ENCODE measurements at regions not wholly inside any gene's neighbourhood (a gene's known extent, or its start where the extent isn't known, plus 50 kb on each side); places are given as distances from the start of the nearest gene placed in this dataset.

DNA sequence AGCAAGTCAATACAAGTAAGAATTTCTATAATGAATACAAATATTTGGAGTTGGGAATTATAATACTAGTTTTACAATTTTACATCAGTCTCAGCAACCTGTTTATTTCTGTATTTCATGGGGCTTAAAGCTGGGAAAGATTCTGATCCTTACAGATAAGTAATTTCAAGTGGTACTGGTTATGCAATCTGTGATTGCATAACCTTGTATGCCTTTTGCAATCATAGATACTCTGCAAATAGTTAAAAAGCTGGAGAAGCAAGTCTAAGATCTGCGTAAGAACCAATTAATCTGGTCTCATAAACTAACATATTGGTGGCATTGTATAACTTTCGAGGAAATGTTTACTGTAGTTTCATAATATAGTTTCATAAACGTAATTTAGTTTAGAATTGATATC is 198.3 kb upstream of the PGR start:
- Histone ChIP-seq H3K4me2 (ENCODE audit: low read depth, low read length) (no peak overlapping the region), H3K4me1 (ENCODE audit: insufficient read depth, low read length) (no peaks in the 10 kb centered on the region), H3K27me3 (ENCODE audit: control insufficient read depth in 1 of 2, insufficient read depth in 2 of 2, low read length in 2 of 2) (no peaks in the 10 kb centered on the region), H3K9ac (ENCODE audit: insufficient read depth, low read depth, low read length) (no peak overlapping the region), H3K9me3 (ENCODE audit: low read length) (no peaks in the 10 kb centered on the region), H4K20me1 (ENCODE audit: insufficient read depth, low read length) (no peaks in the 10 kb centered on the region), H3K4me3 (replicated peaks in 1 of 3; ENCODE audit: insufficient read depth in 1 of 3, low read depth in 2 of 3, low read length in 3 of 3) (no peak overlapping the region), H2AFZ (ENCODE audit: low read length) (no peak overlapping the region), H3K27ac (ENCODE audit: extremely low read length, insufficient read depth, low read length) (no peak overlapping the region), H3K36me3 (replicated peaks in 1 of 2; ENCODE audit: control insufficient read depth in 1 of 2, insufficient read depth in 2 of 2, low read length in 2 of 2) (no peaks in the 10 kb centered on the region), H3K79me2 (ENCODE audit: insufficient read depth, low read length) (no peaks in the 10 kb centered on the region)
- DNase-seq (ENCODE audit: low spot score), result no peak
- POLR2A ChIA-PET, result no interaction called here
- no peak for ATAC-seq
- CTCF ChIA-PET (ENCODE audit: low intra/inter-chr PET ratio, low total read pairs), result no interaction called here
- intact Hi-C loops (cut with micrococcal nuclease; ENCODE audit: unreplicated experiment), result no loop called here
- no peak for FAIRE-seq
- in situ Hi-C loops (cut with HindIII; ENCODE audit: extremely low pct_ligation_motif_present, low pct_unique_long_range_greater_than_20kb), result no loop called here
- 4% methylated on average over 3 of the region's 3 CpGs for WGBS (ENCODE audit: low lambda C conversion rate)
- TF ChIP-seq CEBPB (IDR thresholded peaks at IDR 0.05; ENCODE audit: borderline replicate concordance, low read depth, low read length), result peak; percentile 85
- TF ChIP-seq, protein P1, sequence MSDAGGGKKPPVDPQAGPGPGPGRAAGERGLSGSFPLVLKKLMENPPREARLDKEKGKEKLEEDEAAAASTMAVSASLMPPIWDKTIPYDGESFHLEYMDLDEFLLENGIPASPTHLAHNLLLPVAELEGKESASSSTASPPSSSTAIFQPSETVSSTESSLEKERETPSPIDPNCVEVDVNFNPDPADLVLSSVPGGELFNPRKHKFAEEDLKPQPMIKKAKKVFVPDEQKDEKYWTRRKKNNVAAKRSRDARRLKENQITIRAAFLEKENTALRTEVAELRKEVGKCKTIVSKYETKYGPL (CRISPR knock-in tag; IDR thresholded peaks at IDR 0.05), result 0 out of 2 replicates have a peak, but pooled peaks have one; percentile 29
- TF ChIP-seq PCBP2 (optimal IDR thresholded peaks at IDR 0.05; ENCODE audit: low read depth, low read length, poor library complexity, severe bottlenecking), result no peak
- TF ChIP-seq CEBPG (CRISPR knock-in tag; IDR thresholded peaks at IDR 0.05), result peak; percentile 65
- no peak for TF ChIP-seq FOXO4 (CRISPR knock-in tag; conservative IDR thresholded peaks at IDR 0.05)
- BruUV-seq (replicated peaks), result no TSS peak

DNA sequence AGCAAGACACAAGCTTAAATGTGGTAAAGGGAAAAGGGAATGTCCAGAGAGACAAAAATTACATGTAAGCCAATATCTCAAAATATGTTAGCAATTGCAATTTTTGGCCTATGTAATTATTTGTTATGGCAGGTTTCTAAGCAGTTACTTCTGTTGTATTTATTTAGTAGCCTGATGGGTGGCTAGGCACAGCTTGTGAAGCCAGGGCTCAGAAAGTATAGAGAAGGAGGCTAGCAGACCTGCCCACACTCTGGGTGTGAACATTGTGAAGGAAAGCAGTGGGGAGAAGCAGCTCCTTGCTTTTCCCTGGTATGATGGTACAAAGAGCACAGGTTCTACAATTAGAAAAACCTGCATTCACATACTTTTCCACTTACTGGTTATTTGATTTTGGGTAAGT is 196.5 kb upstream of the PGR start:
- no peak for TF ChIP-seq FOXK2 (IDR thresholded peaks at IDR 0.05)
- TF ChIP-seq, protein P2, sequence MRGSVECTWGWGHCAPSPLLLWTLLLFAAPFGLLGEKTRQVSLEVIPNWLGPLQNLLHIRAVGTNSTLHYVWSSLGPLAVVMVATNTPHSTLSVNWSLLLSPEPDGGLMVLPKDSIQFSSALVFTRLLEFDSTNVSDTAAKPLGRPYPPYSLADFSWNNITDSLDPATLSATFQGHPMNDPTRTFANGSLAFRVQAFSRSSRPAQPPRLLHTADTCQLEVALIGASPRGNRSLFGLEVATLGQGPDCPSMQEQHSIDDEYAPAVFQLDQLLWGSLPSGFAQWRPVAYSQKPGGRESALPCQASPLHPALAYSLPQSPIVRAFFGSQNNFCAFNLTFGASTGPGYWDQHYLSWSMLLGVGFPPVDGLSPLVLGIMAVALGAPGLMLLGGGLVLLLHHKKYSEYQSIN (CRISPR knock-in tag; IDR thresholded peaks at IDR 0.05; ENCODE audit: borderline replicate concordance), result no peak
- no peak for TF ChIP-seq PCBP2 (optimal IDR thresholded peaks at IDR 0.05; ENCODE audit: low read depth, low read length, poor library complexity, severe bottlenecking)
- no peak for TF ChIP-seq HOXD1 (CRISPR knock-in tag; IDR thresholded peaks at IDR 0.05)
- TF ChIP-seq CENPT (CRISPR knock-in tag; IDR thresholded peaks at IDR 0.05; ENCODE audit: low read depth), result no peak
- TF ChIP-seq TAF15 (IDR thresholded peaks at IDR 0.05; ENCODE audit: low read depth, low read length, poor library complexity, severe bottlenecking), result no peak
- TF ChIP-seq ZSCAN31 (CRISPR knock-in tag; IDR thresholded peaks at IDR 0.05; ENCODE audit: low read depth), result no peak
- no peak for TF ChIP-seq SP1 (IDR thresholded peaks at IDR 0.05)
- TF ChIP-seq SP1 (CRISPR knock-in tag; IDR thresholded peaks at IDR 0.05), result no peak
- no peak for TF ChIP-seq ZIK1 (CRISPR knock-in tag; IDR thresholded peaks at IDR 0.05; ENCODE audit: borderline replicate concordance, low read depth)
- no peak overlapping the region for H3K4me2 ChIP-seq (ENCODE audit: low read depth, low read length)
- ChIA-PET POLR2A (no interaction called here), CTCF (ENCODE audit: low intra/inter-chr PET ratio, low total read pairs) (no interaction called here)
- no peak overlapping the region for H3K9ac ChIP-seq (ENCODE audit: insufficient read depth, low read depth, low read length)
- no peaks in the 10 kb centered on the region for H3K27me3 ChIP-seq (ENCODE audit: control insufficient read depth in 1 of 2, insufficient read depth in 2 of 2, low read length in 2 of 2)
- FAIRE-seq, result no peak
- no peak overlapping the region for H3K27ac ChIP-seq (ENCODE audit: extremely low read length, insufficient read depth, low read length)
- H3K4me1 ChIP-seq (ENCODE audit: insufficient read depth, low read length), result no peaks in the 10 kb centered on the region
- H3K9me3 ChIP-seq (ENCODE audit: low read length), result no peaks in the 10 kb centered on the region
- no peaks in the 10 kb centered on the region for H3K36me3 ChIP-seq (replicated peaks in 1 of 2; ENCODE audit: control insufficient read depth in 1 of 2, insufficient read depth in 2 of 2, low read length in 2 of 2)
- H2AFZ ChIP-seq (ENCODE audit: low read length), result no peak overlapping the region
- no peak overlapping the region for H3K4me3 ChIP-seq (replicated peaks in 1 of 3; ENCODE audit: insufficient read depth in 1 of 3, low read depth in 2 of 3, low read length in 3 of 3)
- no peaks in the 10 kb centered on the region for H3K79me2 ChIP-seq (ENCODE audit: insufficient read depth, low read length)
- DNase-seq (ENCODE audit: low spot score), result no peak
- H4K20me1 ChIP-seq (ENCODE audit: insufficient read depth, low read length), result no peaks in the 10 kb centered on the region
- in situ Hi-C loops (cut with HindIII; ENCODE audit: extremely low pct_ligation_motif_present, low pct_unique_long_range_greater_than_20kb) (no loop called here), intact Hi-C loops (cut with micrococcal nuclease; ENCODE audit: unreplicated experiment) (no loop called here)
- ATAC-seq, result no peak
- no TSS peak for BruUV-seq (replicated peaks)

Data from HepG2 (cell line).